HG03565 (cell line): ENCODE measurements at regions not wholly inside any gene's neighbourhood (a gene's known extent, or its start where the extent isn't known, plus 50 kb on each side); places are given as distances from the start of the nearest gene placed in this dataset.
"Not testable (repeated sequence)": the region's sequence is repeated elsewhere in the genome, so short reads cannot be mapped to it uniquely, and the experiment has no call there.

Source experiments
- ATAC-seq: cut with Tn5 transposase; IDR thresholded peaks from one replicate; pipeline ENCODE4 v1.9.1; 2021; ENCODE audit warnings: mild to moderate bottlenecking, moderate library complexity; ENCODE audit not compliant: unreplicated experiment

DNA sequence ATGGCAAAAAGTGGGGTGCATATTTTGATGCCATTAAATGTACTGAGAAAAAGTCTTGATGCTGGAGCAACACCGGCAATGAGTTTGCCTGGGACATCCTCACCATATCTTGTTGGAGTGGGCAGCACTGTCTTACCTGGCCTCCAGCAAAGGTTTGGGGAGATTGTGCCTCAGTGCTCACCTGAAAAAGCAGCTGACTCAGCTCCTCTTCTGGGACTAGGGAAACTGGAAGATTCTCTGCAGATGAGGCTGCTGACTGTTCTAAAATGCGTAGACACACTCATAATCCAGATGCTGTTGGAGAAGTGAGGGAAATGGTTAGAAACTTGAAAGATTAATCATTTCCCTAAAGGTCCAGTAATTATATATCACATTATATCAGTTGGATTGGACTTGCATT, 593.7 kb upstream of the HS3ST1 start:
- no peak for ATAC-seq

DNA sequence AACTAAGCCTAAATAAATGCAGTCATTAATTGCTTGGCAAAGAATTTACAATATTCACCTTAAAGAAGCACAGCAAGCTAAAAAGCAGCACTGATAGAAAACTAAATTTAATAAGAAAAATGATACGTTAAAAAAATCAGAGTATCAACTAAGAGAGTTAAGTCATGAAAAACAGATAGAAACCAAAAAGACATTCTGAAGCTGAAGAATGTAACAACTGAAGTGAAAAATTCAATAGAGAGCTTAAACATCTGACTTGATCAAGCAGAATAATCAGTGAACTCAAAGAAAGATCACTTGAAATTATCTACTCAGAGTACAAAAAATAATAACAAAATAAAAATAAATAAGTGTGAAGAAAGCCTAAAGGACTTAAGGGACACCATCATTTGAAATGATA, 588.0 kb upstream of the HS3ST1 start:
- ATAC-seq = no peak

DNA sequence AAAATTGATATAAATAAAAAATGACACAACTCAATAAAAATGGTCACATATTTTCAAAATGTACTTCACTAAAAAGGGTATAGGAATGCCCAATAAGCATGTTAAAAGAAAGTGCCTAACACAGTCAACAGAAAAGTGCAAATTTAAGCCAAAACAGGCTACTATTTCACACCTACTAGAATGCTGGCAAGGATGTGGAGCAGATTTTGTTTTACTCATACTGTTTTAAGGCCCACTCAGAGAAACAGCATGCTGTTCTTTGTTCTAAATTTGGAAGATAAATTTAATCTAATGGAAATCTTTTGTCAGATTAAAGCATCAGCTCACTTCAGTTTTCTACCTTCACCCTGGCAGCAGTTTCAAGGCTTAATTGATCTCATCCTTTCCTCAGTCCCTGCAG, 576.8 kb upstream of the HS3ST1 start:
- ATAC-seq = no peak

- ATAC-seq = not testable (repeated sequence)
Measured at GRCh38 chr4:11996581-11996980, 567.9 kb upstream of the HS3ST1 start.

DNA sequence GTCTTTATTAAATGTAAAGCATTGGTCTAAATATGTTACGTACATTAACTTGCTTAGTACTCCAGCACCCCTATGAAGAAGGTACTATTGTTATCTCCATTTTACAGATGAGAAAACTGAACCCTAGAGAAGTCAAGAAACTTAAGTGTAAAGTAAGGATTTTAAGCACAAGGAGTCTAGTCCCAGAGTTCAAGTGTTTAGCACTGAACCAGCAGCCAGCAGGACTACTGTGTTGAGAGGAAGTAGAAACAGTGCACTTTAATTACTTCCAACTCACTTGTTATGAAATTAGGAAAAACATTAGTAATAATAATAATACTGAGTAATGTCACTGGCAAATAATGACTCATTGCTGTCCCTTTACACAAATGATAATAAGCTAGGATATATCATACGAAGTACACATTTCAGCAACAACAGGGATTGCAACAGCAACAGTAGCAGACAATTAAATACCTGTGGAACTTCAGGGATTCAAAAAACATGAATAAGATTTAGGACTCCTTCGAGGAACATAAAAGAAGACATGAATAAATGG, 548.1 kb upstream of the HS3ST1 start:
- ATAC-seq = no peak

DNA sequence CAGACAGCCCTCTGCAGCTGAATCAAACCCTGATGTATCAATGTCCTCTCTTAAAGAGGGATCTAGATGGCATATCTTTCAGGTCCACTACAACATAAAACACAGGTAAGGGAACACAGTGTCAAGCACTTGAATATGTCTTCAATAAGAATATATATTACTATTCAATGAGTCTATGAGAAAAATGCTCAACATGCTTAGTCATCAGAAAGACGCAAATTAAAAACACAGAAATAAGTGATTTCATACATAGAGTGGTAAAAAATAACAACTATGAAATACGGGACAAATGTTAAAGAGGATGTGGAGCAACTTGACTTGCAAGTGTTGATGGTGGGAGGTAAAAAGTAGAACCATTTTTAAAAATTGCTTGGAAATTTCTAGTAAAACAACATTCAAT, 544.6 kb upstream of the HS3ST1 start:
- ATAC-seq = no peak

GRCh38 chr4:11970754-11971153, 542.1 kb upstream of the HS3ST1 start:
- no peak for ATAC-seq

DNA sequence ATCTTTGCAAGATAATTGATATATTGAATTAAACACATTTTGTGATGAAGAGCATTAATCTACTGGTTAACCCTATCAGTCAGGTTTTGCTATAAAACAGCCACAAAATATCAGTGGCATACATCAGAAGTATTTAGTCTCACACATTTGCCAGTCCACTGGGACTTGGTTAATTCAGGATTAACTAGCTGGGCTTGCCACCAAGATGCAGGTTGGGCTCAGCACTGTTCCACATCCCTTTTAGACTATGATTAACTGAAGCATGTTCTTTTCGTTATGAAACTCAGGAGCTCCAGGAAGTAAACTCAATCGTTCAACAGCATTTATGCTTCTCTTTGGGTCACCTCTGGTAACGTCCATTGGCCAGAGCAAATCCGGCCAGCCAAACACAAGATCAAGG, 538.1 kb upstream of the HS3ST1 start:
- ATAC-seq = no peak

DNA sequence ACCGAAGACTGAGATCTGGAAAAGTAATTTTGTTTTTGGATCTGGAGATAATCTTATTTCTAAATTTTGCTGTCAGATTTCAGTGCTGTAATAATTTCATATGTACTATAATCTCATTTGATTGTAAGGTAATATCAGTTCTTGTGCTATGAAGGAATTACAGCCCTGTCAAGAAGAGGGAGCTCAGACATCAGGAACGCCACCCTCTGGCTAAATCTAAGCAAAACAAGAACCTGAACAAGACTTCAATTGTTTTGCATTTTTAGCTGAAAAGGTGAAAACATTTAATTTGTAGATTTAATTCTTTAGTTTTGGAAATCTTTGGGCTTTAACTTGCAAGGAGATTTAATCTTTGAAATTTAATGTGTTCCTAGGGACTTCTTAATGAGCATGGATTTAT, 525.4 kb upstream of the HS3ST1 start:
- ATAC-seq = no peak

- no peak for ATAC-seq
Measured at GRCh38 chr4:11949355-11949754, 520.7 kb upstream of the HS3ST1 start.

DNA sequence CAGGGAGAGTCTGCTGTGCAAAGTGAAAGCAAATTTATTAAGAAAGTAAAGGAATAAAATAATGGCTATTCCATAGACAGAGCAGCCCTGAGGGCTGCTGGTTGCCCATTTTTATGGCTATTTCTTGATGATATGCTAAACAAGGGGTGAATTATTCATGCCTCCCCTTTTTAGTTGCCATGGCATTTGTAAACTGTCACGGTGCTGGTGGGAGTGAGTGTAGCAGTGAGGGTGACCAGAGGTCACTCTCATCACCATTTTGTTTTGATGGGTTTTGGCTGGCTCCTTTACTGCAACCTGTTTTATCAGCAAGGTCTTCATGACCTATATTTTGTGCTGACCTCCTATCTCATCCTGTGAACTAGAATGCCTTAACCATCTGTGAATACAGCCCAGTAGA, 518.9 kb upstream of the HS3ST1 start:
- ATAC-seq = not testable (repeated sequence)

DNA sequence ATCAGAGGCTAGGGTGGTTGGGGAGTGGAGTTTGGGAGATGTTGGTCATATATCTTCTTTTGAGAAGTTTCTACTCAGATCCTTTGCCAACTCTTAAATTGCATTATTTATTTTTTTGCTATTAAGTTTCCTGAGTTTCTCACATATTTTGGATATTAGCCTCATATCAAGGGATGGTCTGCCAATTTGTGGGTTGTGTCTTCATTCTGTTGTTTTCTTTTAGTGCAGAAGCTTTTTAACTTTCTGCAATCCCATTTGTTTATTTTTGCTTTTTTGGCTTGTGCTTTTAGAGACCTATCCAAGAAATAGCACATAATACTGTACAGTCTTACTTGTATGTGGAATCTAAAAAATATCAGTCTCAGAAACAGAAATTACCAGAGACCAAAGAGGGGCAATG, 509.2 kb upstream of the HS3ST1 start:
- ATAC-seq = no peak

GRCh38 chr4:11931266-11931820, 502.6 kb upstream of the HS3ST1 start:
- no peak for ATAC-seq

DNA sequence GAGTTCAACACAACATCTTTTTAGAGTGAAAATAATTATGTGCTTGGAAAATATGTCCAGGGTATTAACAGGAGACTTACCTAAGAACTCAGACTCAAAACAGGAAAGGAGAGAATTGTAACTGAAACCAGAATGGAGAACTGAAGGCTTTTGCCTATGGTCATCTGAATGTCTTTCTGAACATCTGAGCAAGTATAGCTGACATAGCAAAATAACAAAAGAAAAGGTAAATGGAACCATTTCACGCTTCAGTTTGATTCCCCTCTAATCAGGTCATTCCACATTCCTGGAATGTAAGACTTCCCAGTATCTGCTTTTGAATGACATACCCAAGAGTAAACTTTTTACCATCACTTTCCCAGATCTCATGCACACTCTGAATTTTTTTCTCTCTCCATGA, 500.4 kb upstream of the HS3ST1 start:
- no peak for ATAC-seq

DNA sequence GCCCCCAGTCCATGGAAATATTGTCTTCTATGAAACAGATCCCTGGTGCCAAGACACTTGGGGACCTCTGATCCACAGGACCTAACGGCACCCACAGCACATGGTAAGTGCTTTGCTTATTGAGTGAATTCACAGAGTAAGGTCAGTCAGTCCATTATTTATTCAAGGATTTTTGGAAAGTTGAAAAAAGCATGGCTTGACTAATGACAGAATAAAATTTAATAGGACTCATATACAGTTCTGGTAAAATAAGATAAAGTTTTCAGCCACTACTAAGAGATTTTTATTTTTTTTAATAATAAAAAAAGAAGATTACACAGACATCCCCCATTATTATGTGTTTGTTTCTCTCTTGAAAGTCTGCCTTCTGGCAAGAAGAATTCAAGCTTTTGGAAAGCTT, 490.6 kb upstream of the HS3ST1 start:
- ATAC-seq = no peak

- ATAC-seq = no peak
Measured at GRCh38 chr4:11914406-11914805, 485.7 kb upstream of the HS3ST1 start.

- no peak for ATAC-seq
Measured at GRCh38 chr4:11912886-11913285, 484.2 kb upstream of the HS3ST1 start.

GRCh38 chr4:11910812-11911211, 482.1 kb upstream of the HS3ST1 start:
- ATAC-seq = no peak

DNA sequence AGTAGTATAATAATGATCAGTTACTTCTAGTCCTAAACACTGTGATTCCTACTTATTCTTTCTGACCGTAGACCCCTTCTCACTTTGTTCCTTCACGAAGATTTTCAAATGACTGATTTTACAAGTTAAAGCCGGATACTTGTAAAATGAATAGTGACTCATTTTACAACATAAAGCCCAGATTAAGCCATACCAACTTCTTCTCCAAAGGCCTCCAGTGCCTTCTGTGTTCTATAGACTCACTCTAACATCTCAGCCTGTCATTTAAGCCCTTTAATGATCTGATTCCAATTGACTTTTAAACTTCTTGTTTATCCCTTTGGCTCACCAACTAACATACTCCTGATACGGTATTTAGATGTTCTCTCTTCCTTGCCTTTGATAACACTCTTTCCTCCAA, 480.0 kb upstream of the HS3ST1 start:
- no peak for ATAC-seq

DNA sequence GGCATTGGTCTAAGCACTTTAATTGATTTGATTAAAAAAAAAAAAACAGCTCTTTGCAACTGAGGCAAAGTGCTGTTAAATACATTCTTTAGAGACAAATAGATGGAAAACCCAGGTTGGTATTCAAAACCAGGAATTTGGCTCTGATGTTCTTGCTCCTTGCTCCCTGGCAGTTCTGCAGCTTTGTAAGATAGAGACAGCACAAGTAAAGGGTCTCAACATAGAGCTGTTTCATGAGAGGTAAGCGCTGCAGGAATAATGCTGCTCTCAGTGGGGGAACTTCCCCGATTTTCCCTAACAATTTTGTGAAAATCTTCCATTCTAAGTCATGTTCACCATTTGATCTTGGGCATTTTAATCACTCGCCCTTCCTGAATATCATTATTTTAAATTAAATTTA, 479.5 kb upstream of the HS3ST1 start:
- ATAC-seq = no peak

DNA sequence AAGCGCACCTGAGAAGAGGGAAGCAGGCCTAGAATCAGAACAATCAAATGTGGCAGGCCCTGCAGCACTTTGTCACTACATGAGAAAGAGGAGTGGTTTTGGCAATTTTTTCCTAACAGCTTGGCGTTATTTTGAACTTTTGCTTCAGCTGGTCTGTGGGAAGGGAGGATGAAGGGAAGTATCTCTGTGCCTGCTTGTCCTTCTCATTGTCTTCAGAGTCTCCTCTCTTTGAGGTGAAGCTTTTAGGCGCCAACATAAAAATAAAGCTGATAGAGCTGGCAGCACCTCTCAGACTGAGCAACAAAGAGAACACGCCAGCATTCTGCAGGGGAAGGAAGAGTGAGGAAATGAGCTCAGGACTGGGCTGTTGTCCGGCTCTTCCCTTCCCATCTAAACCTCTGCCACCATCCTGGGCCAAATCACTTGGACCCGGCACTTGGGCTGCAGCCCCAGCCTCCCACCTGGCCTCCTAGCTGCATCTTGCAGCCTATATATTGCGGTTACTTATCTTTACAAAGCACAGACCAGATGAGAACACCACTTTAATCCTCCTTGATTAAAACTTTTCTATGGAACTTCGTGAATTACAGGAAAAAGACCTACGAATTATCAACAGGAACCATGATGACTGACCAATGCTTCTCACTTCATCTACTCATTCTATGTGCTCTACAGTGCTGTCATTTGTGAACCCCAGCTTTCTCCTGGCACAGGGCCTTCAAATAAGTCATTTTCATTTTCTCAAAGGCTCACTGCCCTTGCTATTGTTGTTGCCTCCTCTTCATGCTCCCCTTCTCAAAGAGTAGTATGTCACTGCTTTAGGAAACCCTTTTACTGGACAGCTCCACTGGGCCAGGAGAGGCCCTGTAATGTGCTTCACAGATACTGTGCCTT, 476.4 kb upstream of the HS3ST1 start:
- ATAC-seq = no peak

DNA sequence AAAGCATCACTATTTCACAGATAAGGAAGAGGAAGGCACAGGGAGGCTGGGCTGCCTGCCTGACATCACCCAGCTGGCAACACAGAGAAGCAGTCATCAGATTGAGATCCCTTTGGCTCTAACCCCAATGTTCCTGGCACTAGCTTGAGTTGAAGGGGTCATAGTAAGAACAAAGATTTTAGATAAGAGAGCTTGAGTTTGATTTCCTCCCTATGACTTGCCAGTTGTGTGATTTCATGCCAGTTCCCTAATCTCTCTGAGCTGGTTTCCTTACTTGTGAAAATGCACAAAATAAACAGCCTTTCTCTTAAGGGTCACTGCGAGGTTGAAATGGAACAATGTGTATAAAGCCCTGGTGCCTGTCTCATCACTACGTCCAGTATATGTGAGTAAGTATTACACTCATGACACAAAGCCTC, 475.4 kb upstream of the HS3ST1 start:
- ATAC-seq = no peak
